NT2/D1 (cell line): ENCODE measurements at regions not wholly inside any gene's neighbourhood (a gene's known extent, or its start where the extent isn't known, plus 50 kb on each side); places are given as distances from the start of the nearest gene placed in this dataset.
"Not testable (repeated sequence)": the region's sequence is repeated elsewhere in the genome, so short reads cannot be mapped to it uniquely, and the experiment has no call there.

ENCODE experiments used
- SUZ12 ChIP-seq: IDR thresholded peaks from 2 replicates; pipeline ENCODE4 v1.6.1; 2011; ENCODE audit not compliant: insufficient read length, insufficient read depth; ENCODE audit errors: extremely low read depth
- YY1 ChIP-seq: IDR thresholded peaks from 2 replicates; pipeline ENCODE4 v1.6.1; 2011; ENCODE audit not compliant: insufficient read length, insufficient read depth
- ZNF274 ChIP-seq: IDR thresholded peaks from 2 replicates; pipeline ENCODE4 v1.6.1; 2011; ENCODE audit warnings: mild to moderate bottlenecking, low read depth, low read length

DNA sequence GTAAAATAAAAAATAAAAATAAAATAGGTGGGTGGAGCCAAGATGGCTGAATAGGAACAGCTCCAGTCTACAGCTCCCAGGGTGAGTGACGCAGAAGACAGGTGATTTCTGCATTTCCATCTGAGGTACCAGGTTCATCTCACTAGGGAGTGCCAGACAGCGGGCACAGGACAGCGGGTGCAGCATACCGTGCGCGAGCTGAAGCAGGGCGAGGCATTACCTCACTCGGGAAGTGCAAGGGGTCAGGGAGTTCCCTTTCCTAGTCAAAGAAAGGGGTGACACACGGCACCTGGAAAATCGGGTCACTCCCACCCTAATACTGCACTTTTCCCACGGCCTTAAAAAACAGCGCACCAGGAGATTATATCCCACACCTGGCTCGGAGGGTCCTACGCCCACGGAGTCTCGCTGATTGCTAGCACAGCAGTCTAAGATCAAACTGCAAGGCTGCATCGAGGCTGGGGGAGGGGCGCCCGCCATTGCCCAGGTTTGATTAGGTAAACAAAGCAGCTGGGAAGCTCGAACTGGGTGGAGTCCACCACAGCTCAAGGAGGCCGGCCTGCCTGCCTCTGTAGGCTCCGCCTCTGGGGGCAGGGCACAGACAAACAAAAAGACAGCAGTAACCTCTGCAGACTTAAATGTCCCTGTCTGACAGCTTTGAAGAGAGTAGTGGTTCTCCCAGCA lies 161.9 kb upstream of the RPS6KA2 start:
- TF ChIP-seq ZNF274, YY1, SUZ12: not testable (repeated sequence)
